Loucy (cell line): ENCODE measurements at regions not wholly inside any gene's neighbourhood (a gene's known extent, or its start where the extent isn't known, plus 50 kb on each side); places are given as distances from the start of the nearest gene placed in this dataset.

Source experiments
- EZH2phosphoT487 ChIP-seq: fragments of 200-600 bp; IDR thresholded peaks from 2 replicates; pipeline ENCODE4 v1.6.1; 2018; ENCODE audit warnings: antibody characterized with exemption, mild to moderate bottlenecking, moderate library complexity, borderline replicate concordance
- TF ChIP-seq, protein P1 (sequence below): fragments of 200-600 bp; sonication (generic); conservative IDR thresholded peaks from 2 replicates; pipeline ENCODE4 v1.5.1; 2014; ENCODE audit warnings: mild to moderate bottlenecking, antibody characterized with exemption, low read length

DNA sequence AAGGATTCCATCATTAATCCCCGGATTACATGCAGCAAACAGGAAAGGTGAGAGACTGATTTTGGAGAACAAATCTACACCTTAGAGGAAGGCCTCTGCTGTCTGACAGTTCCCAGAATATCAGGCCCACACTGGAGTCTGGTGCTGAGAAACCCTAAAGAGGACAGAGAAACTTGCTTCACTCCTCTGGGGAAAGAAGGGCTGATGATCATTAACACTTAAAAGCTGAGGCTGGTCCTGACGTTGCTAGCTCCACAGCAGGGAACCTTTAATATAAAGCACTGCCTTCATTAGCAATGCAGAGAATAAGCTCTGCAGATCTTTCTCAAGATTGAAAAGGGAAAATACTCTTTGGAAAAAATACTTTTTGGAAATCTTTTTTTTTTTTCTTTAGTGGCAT, 1472.4 kb upstream of the GOT2 start:
- TF ChIP-seq, protein P1, sequence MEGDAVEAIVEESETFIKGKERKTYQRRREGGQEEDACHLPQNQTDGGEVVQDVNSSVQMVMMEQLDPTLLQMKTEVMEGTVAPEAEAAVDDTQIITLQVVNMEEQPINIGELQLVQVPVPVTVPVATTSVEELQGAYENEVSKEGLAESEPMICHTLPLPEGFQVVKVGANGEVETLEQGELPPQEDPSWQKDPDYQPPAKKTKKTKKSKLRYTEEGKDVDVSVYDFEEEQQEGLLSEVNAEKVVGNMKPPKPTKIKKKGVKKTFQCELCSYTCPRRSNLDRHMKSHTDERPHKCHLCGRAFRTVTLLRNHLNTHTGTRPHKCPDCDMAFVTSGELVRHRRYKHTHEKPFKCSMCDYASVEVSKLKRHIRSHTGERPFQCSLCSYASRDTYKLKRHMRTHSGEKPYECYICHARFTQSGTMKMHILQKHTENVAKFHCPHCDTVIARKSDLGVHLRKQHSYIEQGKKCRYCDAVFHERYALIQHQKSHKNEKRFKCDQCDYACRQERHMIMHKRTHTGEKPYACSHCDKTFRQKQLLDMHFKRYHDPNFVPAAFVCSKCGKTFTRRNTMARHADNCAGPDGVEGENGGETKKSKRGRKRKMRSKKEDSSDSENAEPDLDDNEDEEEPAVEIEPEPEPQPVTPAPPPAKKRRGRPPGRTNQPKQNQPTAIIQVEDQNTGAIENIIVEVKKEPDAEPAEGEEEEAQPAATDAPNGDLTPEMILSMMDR, result no peak
- TF ChIP-seq EZH2phosphoT487, result no peak
